ENCODE measurements at regions not wholly inside any gene's neighbourhood (a gene's known extent, or its start where the extent isn't known, plus 50 kb on each side); places are given as distances from the start of the nearest gene placed in this dataset.

GRCh38 chr1:60402216-60402615, 328.6 kb upstream of the C1orf87 start:
- Mint-ChIP-seq H3K9me3 (peaks cover 9% of the 10 kb centered on the region), H3K36me3 (ENCODE audit: low read depth) (peaks cover 2% of the 10 kb centered on the region), H3K4me3 (peak overlapping the region; percentile 60), H3K27me3 (ENCODE audit: low read depth) (no peaks in the 10 kb centered on the region), H3K27ac (ENCODE audit: unreplicated experiment) (no peak overlapping the region), H3K4me1 (peaks cover 26% of the 10 kb centered on the region)
- no peak for TF ChIP-seq CTCF (conservative IDR thresholded peaks at IDR 0.05)
- no peak for DNase-seq (ENCODE audit: low read depth, low spot score)

- no peak for DNase-seq (ENCODE audit: low read depth, low spot score)
- no peaks in the 10 kb centered on the region for H3K36me3 Mint-ChIP-seq (ENCODE audit: low read depth)
- TF ChIP-seq CTCF (conservative IDR thresholded peaks at IDR 0.05): no peak
- H3K4me3 Mint-ChIP-seq: no peak overlapping the region
- H3K9me3 Mint-ChIP-seq: no peaks in the 10 kb centered on the region
- H3K27ac Mint-ChIP-seq (ENCODE audit: unreplicated experiment): no peak overlapping the region
- peaks cover 18% of the 10 kb centered on the region for H3K4me1 Mint-ChIP-seq
- H3K27me3 Mint-ChIP-seq (ENCODE audit: low read depth): no peaks in the 10 kb centered on the region
These were observed 320.9 kb upstream of the C1orf87 start for GRCh38 chr1:60394436-60394835.

GRCh38 chr1:60390593-60391282, 317.2 kb upstream of the C1orf87 start:
- DNase-seq (ENCODE audit: low read depth, low spot score): no peak
- no peaks in the 10 kb centered on the region for H3K27me3 Mint-ChIP-seq (ENCODE audit: low read depth)
- H3K9me3 Mint-ChIP-seq: peaks cover 3% of the 10 kb centered on the region
- H3K27ac Mint-ChIP-seq (ENCODE audit: unreplicated experiment): no peak overlapping the region
- H3K36me3 Mint-ChIP-seq (ENCODE audit: low read depth): no peaks in the 10 kb centered on the region
- H3K4me1 Mint-ChIP-seq: peaks cover 17% of the 10 kb centered on the region
- H3K4me3 Mint-ChIP-seq: no peak overlapping the region
- TF ChIP-seq CTCF (conservative IDR thresholded peaks at IDR 0.05): no peak

GRCh38 chr1:60388092-60388987, 314.8 kb upstream of the C1orf87 start:
- no peak overlapping the region for H3K27ac Mint-ChIP-seq (ENCODE audit: unreplicated experiment)
- H3K9me3 Mint-ChIP-seq: peaks cover 7% of the 10 kb centered on the region
- peaks cover 17% of the 10 kb centered on the region for H3K4me1 Mint-ChIP-seq
- no peaks in the 10 kb centered on the region for H3K27me3 Mint-ChIP-seq (ENCODE audit: low read depth)
- H3K4me3 Mint-ChIP-seq: no peak overlapping the region
- no peak for TF ChIP-seq CTCF (conservative IDR thresholded peaks at IDR 0.05)
- DNase-seq (ENCODE audit: low read depth, low spot score): no peak
- H3K36me3 Mint-ChIP-seq (ENCODE audit: low read depth): no peaks in the 10 kb centered on the region

- no peak overlapping the region for H3K27ac Mint-ChIP-seq (ENCODE audit: unreplicated experiment)
- no peak for TF ChIP-seq CTCF (conservative IDR thresholded peaks at IDR 0.05)
- no peak overlapping the region for H3K4me3 Mint-ChIP-seq
- no peak for DNase-seq (ENCODE audit: low read depth, low spot score)
- peaks cover 15% of the 10 kb centered on the region for H3K4me1 Mint-ChIP-seq
- H3K36me3 Mint-ChIP-seq (ENCODE audit: low read depth): no peaks in the 10 kb centered on the region
- no peaks in the 10 kb centered on the region for H3K27me3 Mint-ChIP-seq (ENCODE audit: low read depth)
- H3K9me3 Mint-ChIP-seq: peaks cover 10% of the 10 kb centered on the region
These were observed 313.6 kb upstream of the C1orf87 start for GRCh38 chr1:60387175-60387574.
